Muscle of leg (tissue), 3 donors: ENCODE measurements at regions not wholly inside any gene's neighbourhood (a gene's known extent, or its start where the extent isn't known, plus 50 kb on each side); places are given as distances from the start of the nearest gene placed in this dataset.

Experiments
- DNase-seq: peaks from one replicate; pipeline ENCODE4 v3.0.0; 2013
- H3K27ac ChIP-seq: one replicate; pipeline ENCODE4 v1.5.1; 2013; ENCODE audit warnings: mild to moderate bottlenecking, low read length, control low read depth
- H3K27me3 ChIP-seq: one replicate; pipeline ENCODE4 v1.6.1; 2013; ENCODE audit warnings: low read length; ENCODE audit not compliant: control insufficient read depth, insufficient read depth
- H3K36me3 ChIP-seq: one replicate; pipeline ENCODE4 v1.6.1; 2013; ENCODE audit warnings: low read length; ENCODE audit not compliant: control insufficient read depth, insufficient read depth
- H3K4me1 ChIP-seq: one replicate; pipeline ENCODE4 v1.6.1; 2013; ENCODE audit warnings: low read length; ENCODE audit not compliant: control insufficient read depth, insufficient read depth
- H3K4me3 ChIP-seq: one replicate; pipeline ENCODE4 v1.5.1; 2013; ENCODE audit warnings: low read length, control low read depth
- H3K9me3 ChIP-seq: replicated peaks from 2 replicates; pipeline ENCODE4 v1.6.1; 2013; ENCODE audit warnings: low read depth, low read length; ENCODE audit not compliant: control insufficient read depth
- WGBS: methylation state at CpG from one replicate; pipeline ENCODE4 v1.1.5; 2013; ENCODE audit warnings: missing lambda C conversion rate; ENCODE audit not compliant: insufficient coverage; 5-methylcytosine and 5-hydroxymethylcytosine counted together

- Histone ChIP-seq H3K4me1 (peaks cover 27% of the 10 kb centered on the region), H3K9me3 (no peaks in the 10 kb centered on the region), H3K27me3 (no peaks in the 10 kb centered on the region), H3K4me3 (no peak overlapping the region), H3K27ac (no peak overlapping the region), H3K36me3 (no peaks in the 10 kb centered on the region)
- WGBS: 80% methylated on average over 2 of the region's 4 CpGs
- no peak for DNase-seq
These were observed 464.9 kb upstream of the NRP1 start for GRCh38 chr10:33799281-33799943.

GRCh38 chr10:33798754-33799153 is 464.3 kb upstream of the NRP1 start:
- no peaks in the 10 kb centered on the region for H3K27me3 ChIP-seq
- no peak overlapping the region for H3K4me3 ChIP-seq
- H3K4me1 ChIP-seq: peaks cover 21% of the 10 kb centered on the region
- no peak for DNase-seq
- WGBS: no CpG with 5 or more reads among the region's 1 CpG
- H3K36me3 ChIP-seq: no peaks in the 10 kb centered on the region
- H3K9me3 ChIP-seq: no peaks in the 10 kb centered on the region
- no peak overlapping the region for H3K27ac ChIP-seq

GRCh38 chr10:33796680-33797079 is 462.2 kb upstream of the NRP1 start:
- WGBS: 81% methylated on average over 2 of the region's 2 CpGs
- H3K36me3 ChIP-seq: no peaks in the 10 kb centered on the region

GRCh38 chr10:33795529-33795928 is 461.1 kb upstream of the NRP1 start:
- DNase-seq: no peak
- Histone ChIP-seq H3K4me3 (no peak overlapping the region), H3K9me3 (no peaks in the 10 kb centered on the region), H3K27me3 (no peaks in the 10 kb centered on the region), H3K27ac (no peak overlapping the region), H3K4me1 (peaks cover 15% of the 10 kb centered on the region), H3K36me3 (no peaks in the 10 kb centered on the region)

More at GRCh38 chr10:33796680-33797079, 462.2 kb upstream of the NRP1 start:
- DNase-seq: no peak
- no peaks in the 10 kb centered on the region for H3K27me3 ChIP-seq
- H3K27ac ChIP-seq: no peak overlapping the region
- no peaks in the 10 kb centered on the region for H3K9me3 ChIP-seq
- H3K4me1 ChIP-seq: peaks cover 17% of the 10 kb centered on the region
- H3K4me3 ChIP-seq: no peak overlapping the region

GRCh38 chr10:33794460-33794859 is 460.0 kb upstream of the NRP1 start:
- WGBS: no CpG with 5 or more reads among the region's 3 CpGs
- no peak overlapping the region for H3K27ac ChIP-seq
- no peaks in the 10 kb centered on the region for H3K9me3 ChIP-seq
- DNase-seq: no peak
- H3K4me3 ChIP-seq: no peak overlapping the region
- peaks cover 16% of the 10 kb centered on the region for H3K4me1 ChIP-seq
- H3K36me3 ChIP-seq: no peaks in the 10 kb centered on the region
- H3K27me3 ChIP-seq: no peaks in the 10 kb centered on the region

GRCh38 chr10:33793793-33794192 is 459.3 kb upstream of the NRP1 start:
- Histone ChIP-seq H3K4me3 (no peak overlapping the region), H3K36me3 (no peaks in the 10 kb centered on the region), H3K27me3 (no peaks in the 10 kb centered on the region), H3K4me1 (peaks cover 13% of the 10 kb centered on the region), H3K27ac (no peak overlapping the region), H3K9me3 (no peaks in the 10 kb centered on the region)
- DNase-seq: no peak
- WGBS: 78% methylated on average over 1 of the region's 2 CpGs

GRCh38 chr10:33791272-33791660 is 456.8 kb upstream of the NRP1 start:
- Histone ChIP-seq H3K9me3 (no peaks in the 10 kb centered on the region), H3K27ac (peak overlapping the region; percentile 40), H3K36me3 (no peaks in the 10 kb centered on the region), H3K27me3 (no peaks in the 10 kb centered on the region), H3K4me1 (peaks cover 13% of the 10 kb centered on the region), H3K4me3 (no peak overlapping the region)
- peak; percentile 82 for DNase-seq
- 14% methylated on average over 2 of the region's 5 CpGs for WGBS

- Histone ChIP-seq H3K27me3 (no peaks in the 10 kb centered on the region), H3K4me1 (peaks cover 13% of the 10 kb centered on the region), H3K36me3 (no peaks in the 10 kb centered on the region), H3K27ac (peak overlapping the region; percentile 40), H3K4me3 (no peak overlapping the region), H3K9me3 (no peaks in the 10 kb centered on the region)
- peak; percentile 70 for DNase-seq
- 19% methylated on average over 5 of the region's 12 CpGs for whole genome bisulfite sequencing
These were observed 456.2 kb upstream of the NRP1 start for GRCh38 chr10:33790521-33791271.

- no peak overlapping the region for H3K4me3 ChIP-seq
- no peaks in the 10 kb centered on the region for H3K36me3 ChIP-seq
- peaks cover 2% of the 10 kb centered on the region for H3K9me3 ChIP-seq
- H3K27ac ChIP-seq: no peak overlapping the region
- H3K4me1 ChIP-seq: peaks cover 9% of the 10 kb centered on the region
- 100% methylated on average over 1 of the region's 1 CpG for WGBS
- no peak for DNase-seq
- H3K27me3 ChIP-seq: no peaks in the 10 kb centered on the region
These were observed 449.1 kb upstream of the NRP1 start for GRCh38 chr10:33783557-33783956.

- H3K4me3 ChIP-seq: no peak overlapping the region
- peaks cover 9% of the 10 kb centered on the region for H3K4me1 ChIP-seq
- WGBS: 100% methylated on average over 2 of the region's 3 CpGs
- H3K27ac ChIP-seq: no peak overlapping the region
- no peak for DNase-seq
- H3K9me3 ChIP-seq: peaks cover 2% of the 10 kb centered on the region
- H3K27me3 ChIP-seq: no peaks in the 10 kb centered on the region
- H3K36me3 ChIP-seq: no peaks in the 10 kb centered on the region
These were observed 448.6 kb upstream of the NRP1 start for GRCh38 chr10:33783078-33783477.
